Stimulated activated CD8-positive, alpha-beta memory T cell treated with anti-CD3 and anti-CD28 coated beads, Interleukin-15, amount 100 ng/mL, for 24 hours (primary cell): ENCODE measurements at regions not wholly inside any gene's neighbourhood (a gene's known extent, or its start where the extent isn't known, plus 50 kb on each side); places are given as distances from the start of the nearest gene placed in this dataset.
"Not testable (repeated sequence)": the region's sequence is repeated elsewhere in the genome, so short reads cannot be mapped to it uniquely, and the experiment has no call there.

Experiments
- DNase-seq: peaks from one replicate; pipeline ENCODE4 v3.0.0-alpha.2; 2020; ENCODE audit warnings: low read depth

- not testable (repeated sequence) for DNase-seq
Observed at GRCh38 chr17:30686538-30687479, 137.7 kb downstream of the CRLF3 start.

GRCh38 chr17:30682280-30682679, 142.2 kb downstream of the CRLF3 start:
- DNase-seq = not testable (repeated sequence)

GRCh38 chr17:30680681-30681080, 143.8 kb downstream of the CRLF3 start:
- not testable (repeated sequence) for DNase-seq

- no peak for DNase-seq
Observed at GRCh38 chr17:30677550-30678249, 146.8 kb downstream of the CRLF3 start.

GRCh38 chr17:30675777-30676492, 148.6 kb downstream of the CRLF3 start:
- not testable (repeated sequence) for DNase-seq

GRCh38 chr17:30669217-30669649, 155.3 kb downstream of the CRLF3 start:
- not testable (repeated sequence) for DNase-seq

- not testable (repeated sequence) for DNase-seq
Observed at GRCh38 chr17:30668360-30669181, 155.9 kb downstream of the CRLF3 start.

- DNase-seq = not testable (repeated sequence)
Observed at GRCh38 chr17:30667657-30668359, 156.7 kb downstream of the CRLF3 start.

GRCh38 chr17:30666838-30667656, 157.4 kb downstream of the CRLF3 start:
- not testable (repeated sequence) for DNase-seq

GRCh38 chr17:30663727-30664455, 160.6 kb downstream of the CRLF3 start:
- not testable (repeated sequence) for DNase-seq

GRCh38 chr17:30657148-30657547, 167.3 kb downstream of the CRLF3 start:
- not testable (repeated sequence) for DNase-seq

- not testable (repeated sequence) for DNase-seq
Observed at GRCh38 chr17:30653038-30653437, 171.5 kb downstream of the CRLF3 start.

- not testable (repeated sequence) for DNase-seq
Observed at GRCh38 chr17:30650149-30650548, 172.9 kb downstream of the GOSR1 start.

- DNase-seq = not testable (repeated sequence)
Observed at GRCh38 chr17:30648015-30648620, 170.9 kb downstream of the GOSR1 start.

GRCh38 chr17:30645875-30646274, 168.7 kb downstream of the GOSR1 start:
- DNase-seq = not testable (repeated sequence)

GRCh38 chr17:30644713-30645112, 167.5 kb downstream of the GOSR1 start:
- not testable (repeated sequence) for DNase-seq

GRCh38 chr17:30644287-30644686, 167.1 kb downstream of the GOSR1 start:
- DNase-seq = not testable (repeated sequence)

GRCh38 chr17:30641428-30641827, 164.2 kb downstream of the GOSR1 start:
- DNase-seq = not testable (repeated sequence)
